SK-N-SH treated with all-trans-retinoic acid at 6 μM for 48 hours (cell line): ENCODE measurements at regions not wholly inside any gene's neighbourhood (a gene's known extent, or its start where the extent isn't known, plus 50 kb on each side); places are given as distances from the start of the nearest gene placed in this dataset.

Source experiments
- ARNTL ChIP-seq: fragments of 450-650 bp; formaldehyde crosslinking; IDR thresholded peaks from 2 replicates; pipeline ENCODE4 v1.5.0; 2020; ENCODE audit warnings: low read depth, mild to moderate bottlenecking, moderate library complexity, borderline replicate concordance
- CREB5 ChIP-seq: fragments of 250-450 bp; sonication (Bioruptor Pico); IDR thresholded peaks from 2 replicates; pipeline ENCODE4 v1.5.1; 2020; ENCODE audit warnings: low read depth, mild to moderate bottlenecking, moderate library complexity
- CSRNP3 ChIP-seq: fragments of 250-450 bp; sonication (Bioruptor Pico); IDR thresholded peaks from 2 replicates; pipeline ENCODE4 v1.5.1; 2021; ENCODE audit warnings: mild to moderate bottlenecking, moderate library complexity
- ESRRG ChIP-seq: fragments of 250-450 bp; sonication (Bioruptor Pico); IDR thresholded peaks from 2 replicates; pipeline ENCODE4 v1.6.1; 2021; ENCODE audit warnings: mild to moderate bottlenecking
- OSR1 ChIP-seq: fragments of 250-450 bp; sonication (Bioruptor Pico); IDR thresholded peaks from 2 replicates; pipeline ENCODE4 v1.8.0; 2022; ENCODE audit warnings: moderate library complexity, mild to moderate bottlenecking, inconsistent platforms
- PATZ1 ChIP-seq: fragments of 250-450 bp; sonication (Bioruptor Pico); IDR thresholded peaks from 2 replicates; pipeline ENCODE4 v1.8.0; 2020; ENCODE audit warnings: mild to moderate bottlenecking, moderate library complexity, borderline replicate concordance
- PPARA ChIP-seq: fragments of 250-450 bp; sonication (Bioruptor Pico); IDR thresholded peaks from 2 replicates; pipeline ENCODE4 v1.5.0; 2020; ENCODE audit warnings: mild to moderate bottlenecking, borderline replicate concordance
- SNAI2 ChIP-seq: fragments of 250-450 bp; sonication (Bioruptor Pico); IDR thresholded peaks from 2 replicates; pipeline ENCODE4 v1.5.0; 2020; ENCODE audit warnings: mild to moderate bottlenecking, moderate library complexity
- TCF4 ChIP-seq: fragments of 250-450 bp; sonication (Bioruptor Pico); IDR thresholded peaks from 2 replicates; pipeline ENCODE4 v1.8.0; 2021; ENCODE audit warnings: mild to moderate bottlenecking, moderate library complexity, borderline replicate concordance
- TSHZ2 ChIP-seq: fragments of 250-450 bp; sonication (Bioruptor Pico); IDR thresholded peaks from 2 replicates; pipeline ENCODE4 v1.5.0; 2020; ENCODE audit warnings: mild to moderate bottlenecking, moderate library complexity
- ZFP3 ChIP-seq: fragments of 250-450 bp; sonication (Bioruptor Pico); IDR thresholded peaks from 2 replicates; pipeline ENCODE4 v1.5.0; 2020; ENCODE audit warnings: mild to moderate bottlenecking, moderate library complexity
- ZFP30 ChIP-seq: fragments of 450-650 bp; formaldehyde crosslinking; IDR thresholded peaks from 2 replicates; pipeline ENCODE4 v1.5.0; 2022; ENCODE audit warnings: mild to moderate bottlenecking, moderate library complexity
- ZNF70 ChIP-seq: fragments of 450-650 bp; formaldehyde crosslinking; IDR thresholded peaks from 2 replicates; pipeline ENCODE4 v1.5.0; 2020; ENCODE audit warnings: mild to moderate bottlenecking, moderate library complexity

GRCh38 chr20:53856300-53857295, 213.8 kb downstream of the BCAS1 start:
- TF ChIP-seq CSRNP3 (CRISPR knock-in tag) (no peak), TCF4 (CRISPR knock-in tag) (no peak), OSR1 (CRISPR knock-in tag) (no peak), CREB5 (no peak), TSHZ2 (CRISPR knock-in tag) (no peak), ESRRG (no peak), ZFP30 (CRISPR knock-in tag) (no peak), ARNTL (CRISPR knock-in tag) (no peak), ZFP3 (CRISPR knock-in tag) (no peak), PATZ1 (CRISPR knock-in tag) (no peak), ZNF70 (CRISPR knock-in tag) (no peak), PPARA (CRISPR knock-in tag) (no peak), SNAI2 (CRISPR knock-in tag) (no peak)
